A673 (cell line): ENCODE measurements at regions not wholly inside any gene's neighbourhood (a gene's known extent, or its start where the extent isn't known, plus 50 kb on each side); places are given as distances from the start of the nearest gene placed in this dataset.

Experiments used
- BruUV-seq: library from RNA; stranded (reverse); fragments of 400-500 nt; replicated peaks from 2 replicates; lab custom pipeline; 2021; lab: Mats Ljungman, UMichigan
- CTCF ChIA-PET: fragments of 300-600 bp; sonication (Branson Sonifier 250); formaldehyde crosslinking; loops from one replicate; lab custom pipeline; 2022; ENCODE audit warnings: antibody characterized with exemption; lab: Charles Lee
- POLR2A ChIA-PET: fragments of 300-600 bp; sonication (Branson Sonifier 250); formaldehyde crosslinking; loops from one replicate; lab custom pipeline; 2022; ENCODE audit warnings: antibody characterized with exemption; ENCODE audit not compliant: low non-redundant PET; lab: Charles Lee
- DNase-seq: peaks from one replicate; pipeline ENCODE4 v3.0.0-alpha.2; 2015; ENCODE audit warnings: low spot score
- H3K27ac ChIP-seq: fragments of 200-600 bp; sonication (generic); 2 replicates; pipeline ENCODE4 v1.5.1; 2016; ENCODE audit warnings: mixed run types, low read depth, mild to moderate bottlenecking, mixed read lengths, antibody characterized with exemption, low read length; ENCODE audit not compliant: poor library complexity, severe bottlenecking
- H3K27me3 ChIP-seq: fragments of 200-600 bp; sonication (generic); replicated peaks from 2 replicates; pipeline ENCODE4 v1.6.1; 2017; ENCODE audit warnings: mixed run types, low read depth, mild to moderate bottlenecking, mixed read lengths, antibody characterized with exemption, low read length; ENCODE audit not compliant: insufficient read depth, poor library complexity
- H3K36me3 ChIP-seq: fragments of 200-600 bp; sonication (generic); 2 replicates; pipeline ENCODE4 v1.6.1; 2016; ENCODE audit warnings: mixed run types, mild to moderate bottlenecking, mixed read lengths, antibody characterized with exemption, low read length; ENCODE audit not compliant: insufficient read depth, poor library complexity, severe bottlenecking
- H3K4me1 ChIP-seq: fragments of 200-600 bp; sonication (generic); 2 replicates; pipeline ENCODE4 v1.6.1; 2017; ENCODE audit warnings: mixed run types, mild to moderate bottlenecking, mixed read lengths, antibody characterized with exemption, low read length; ENCODE audit not compliant: insufficient read depth, poor library complexity, severe bottlenecking
- H3K4me3 ChIP-seq: fragments of 200-600 bp; sonication (generic); 2 replicates; pipeline ENCODE4 v1.5.1; 2016; ENCODE audit warnings: low read depth, mixed run types, mild to moderate bottlenecking, mixed read lengths, low read length; ENCODE audit not compliant: poor library complexity, severe bottlenecking
- H3K9me3 ChIP-seq: fragments of 200-600 bp; sonication (generic); 2 replicates; pipeline ENCODE4 v1.6.1; 2016; ENCODE audit warnings: mixed run types, low read depth, mild to moderate bottlenecking, mixed read lengths, antibody characterized with exemption, low read length; ENCODE audit not compliant: poor library complexity, severe bottlenecking
- CTCF ChIP-seq: fragments of 300-800, 200-600 bp; sonication (generic); conservative IDR thresholded peaks from 2 replicates; pipeline ENCODE4 v1.5.1; 2017; ENCODE audit warnings: low read depth, mild to moderate bottlenecking, antibody characterized with exemption, low read length, moderate library complexity, mixed read lengths
- EZH2 ChIP-seq: fragments of 200-600 bp; sonication (generic); IDR thresholded peaks from 2 replicates; pipeline ENCODE4 v1.6.1; 2017; ENCODE audit warnings: borderline replicate concordance, low read depth, mild to moderate bottlenecking, mixed read lengths, antibody characterized with exemption, low read length; ENCODE audit not compliant: poor library complexity, severe bottlenecking
- intact Hi-C: fragments of 100-400 bp; cut with micrococcal nuclease; formaldehyde crosslinking; loops from one replicate; pipeline ENCODE4 v1.10.0; 2022; ENCODE audit not compliant: unreplicated experiment

DNA sequence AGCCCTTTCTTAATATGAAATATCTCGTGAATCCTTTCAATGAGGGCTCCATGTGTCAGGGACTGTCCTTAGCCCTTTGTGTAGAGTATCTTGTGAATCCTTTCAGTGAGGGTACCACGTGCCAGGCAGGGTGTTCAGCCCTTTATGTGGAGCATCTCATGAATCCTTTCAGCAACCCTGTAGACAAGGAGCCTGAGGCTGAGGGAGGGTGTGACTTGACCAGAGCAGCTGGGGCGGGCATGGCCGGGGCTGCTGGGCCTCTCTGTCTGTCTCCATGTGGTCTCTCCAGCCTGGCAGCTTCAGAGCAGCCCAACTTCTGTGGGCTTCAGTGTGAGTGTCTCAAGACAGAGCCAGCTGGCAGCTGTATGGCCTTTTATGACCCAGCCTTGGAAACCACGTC, 140.2 kb downstream of the AACS start:
- Histone ChIP-seq H3K4me3 (no peak overlapping the region), H3K4me1 (no peaks in the 10 kb centered on the region), H3K27me3 (no peaks in the 10 kb centered on the region), H3K27ac (no peak overlapping the region), H3K9me3 (no peaks in the 10 kb centered on the region), H3K36me3 (no peaks in the 10 kb centered on the region)
- intact Hi-C loops: no loop called here
- TF ChIP-seq CTCF (no peak), EZH2 (no peak)
- BruUV-seq: no TSS peak
- ChIA-PET CTCF (no interaction called here), POLR2A (interaction anchor here (0.7 kb wide), 1 partner anchor 41 kb away, joined by 3 read pairs; no protein-coding TSS in a partner anchor)
- no peak for DNase-seq

- TF ChIP-seq CTCF: no peak
- TF ChIP-seq EZH2: no peak
- CTCF ChIA-PET: no interaction called here
Measured at GRCh38 chr12:125206711-125207110, 141.5 kb downstream of the AACS start.

DNA sequence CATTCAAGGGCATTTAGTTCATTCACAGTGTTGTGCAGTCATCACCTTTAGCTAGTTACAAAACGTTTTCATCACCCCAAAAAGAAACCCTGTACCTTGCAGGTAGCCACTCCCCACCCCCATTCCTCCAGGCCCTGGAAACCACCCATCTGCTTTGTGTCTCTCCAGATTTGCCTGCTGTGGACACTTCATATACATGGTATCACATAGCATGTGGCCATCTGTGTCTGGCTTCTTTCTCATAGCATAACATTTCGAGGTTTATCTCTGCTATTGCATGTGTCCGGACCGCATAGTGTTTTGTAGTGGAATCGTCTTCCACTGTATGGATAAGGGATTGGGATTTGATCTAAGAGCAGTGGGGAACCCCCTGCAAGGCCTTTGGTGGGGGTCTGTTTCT, 143.1 kb downstream of the AACS start:
- no peaks in the 10 kb centered on the region for H3K9me3 ChIP-seq
- BruUV-seq: no TSS peak
- ChIA-PET CTCF (interaction anchor here (0.6 kb wide), 1 partner anchor 29 kb away, joined by 3 read pairs; no protein-coding TSS in a partner anchor), POLR2A (no interaction called here)
- TF ChIP-seq CTCF (no peak), EZH2 (no peak)
- H3K4me1 ChIP-seq: no peaks in the 10 kb centered on the region
- H3K27ac ChIP-seq: no peak overlapping the region
- intact Hi-C loops: no loop called here
- no peak for DNase-seq
- no peaks in the 10 kb centered on the region for H3K27me3 ChIP-seq
- no peaks in the 10 kb centered on the region for H3K36me3 ChIP-seq
- H3K4me3 ChIP-seq: no peak overlapping the region

More at GRCh38 chr12:125206711-125207110, 141.5 kb downstream of the AACS start:
- Histone ChIP-seq H3K36me3 (no peaks in the 10 kb centered on the region), H3K27me3 (no peaks in the 10 kb centered on the region), H3K4me1 (no peaks in the 10 kb centered on the region), H3K9me3 (no peaks in the 10 kb centered on the region), H3K27ac (no peak overlapping the region), H3K4me3 (no peak overlapping the region)
- DNase-seq: no peak
- intact Hi-C loops: no loop called here
- POLR2A ChIA-PET: no interaction called here
- BruUV-seq: no TSS peak
